CD4-positive, alpha-beta memory T cell (primary cell): ENCODE measurements at regions not wholly inside any gene's neighbourhood (a gene's known extent, or its start where the extent isn't known, plus 50 kb on each side); places are given as distances from the start of the nearest gene placed in this dataset.

Experiments used
- CTCF ChIA-PET: fragments of 350-600 bp; sonication (Branson Sonifier 250); formaldehyde crosslinking; loops from one replicate; lab custom pipeline; 2021; ENCODE audit warnings: inconsistent platforms; ENCODE audit not compliant: partially characterized antibody; lab: Charles Lee
- POLR2A ChIA-PET: fragments of 350-600 bp; sonication (Branson Sonifier 250); formaldehyde crosslinking; loops from one replicate; lab custom pipeline; 2021; ENCODE audit not compliant: partially characterized antibody; lab: Charles Lee
- DNase-seq, 5 donors: peaks; one replicate each; pipeline versions ENCODE4 v3.0.0 to v3.0.0-alpha.2; 2020 to 2022; ENCODE audit warnings: mixed read lengths in 1 of 5
- H3K27ac ChIP-seq: one replicate; pipeline ENCODE4 v1.7.0; 2013; ENCODE audit warnings: low read depth, low read length
- H3K27me3 ChIP-seq: 2 replicates; pipeline ENCODE4 v1.7.0; 2013; ENCODE audit warnings: mild to moderate bottlenecking, low read length, moderate library complexity; ENCODE audit not compliant: insufficient read depth
- H3K36me3 ChIP-seq: 2 replicates; pipeline ENCODE4 v1.7.0; 2013; ENCODE audit warnings: mild to moderate bottlenecking, low read length, moderate library complexity; ENCODE audit not compliant: insufficient read depth
- H3K4me1 ChIP-seq: 2 replicates; pipeline ENCODE4 v1.7.0; 2013; ENCODE audit warnings: mild to moderate bottlenecking, low read length, moderate library complexity; ENCODE audit not compliant: insufficient read depth
- H3K4me3 ChIP-seq, 2 donors: one replicate each; pipeline ENCODE4 v1.7.0; 2013; ENCODE audit warnings: low read length in 2 of 2, mild to moderate bottlenecking in 1 of 2
- H3K9me3 ChIP-seq, 2 donors: one replicate each; pipeline ENCODE4 v1.7.0; 2013; ENCODE audit warnings: low read length in 2 of 2, control low read depth in 1 of 2; ENCODE audit not compliant: control insufficient read depth in 1 of 2
- H3K27ac Mint-ChIP-seq, 7 donors: one replicate each; pipeline ENCODE4 v1.8.0; 2020 to 2021; ENCODE audit warnings: mixed read lengths in 7 of 7, mild to moderate bottlenecking in 6 of 7, inconsistent platforms in 3 of 7, moderate library complexity in 3 of 7
- H3K27me3 Mint-ChIP-seq, 2 donors: one replicate each; pipeline ENCODE4 v1.8.0; 2020 to 2021; ENCODE audit warnings: mixed read lengths in 2 of 2
- H3K36me3 Mint-ChIP-seq, 2 donors: one replicate each; pipeline ENCODE4 v1.8.0; 2020 to 2021; ENCODE audit warnings: mixed read lengths in 2 of 2, inconsistent platforms in 1 of 2, mild to moderate bottlenecking in 1 of 2
- H3K4me1 Mint-ChIP-seq, 4 donors: one replicate each; pipeline ENCODE4 v1.8.0; 2020 to 2021; ENCODE audit warnings: mixed read lengths in 4 of 4, mild to moderate bottlenecking in 1 of 4
- H3K4me3 Mint-ChIP-seq, 8 donors: one replicate each; pipeline ENCODE4 v1.8.0; 2020 to 2021; ENCODE audit warnings: mixed read lengths in 8 of 8, mild to moderate bottlenecking in 7 of 8, moderate library complexity in 6 of 8, inconsistent platforms in 3 of 8
- H3K9me3 Mint-ChIP-seq, 8 donors: one replicate each; pipeline ENCODE4 v1.8.0; 2020 to 2021; ENCODE audit warnings: mixed read lengths in 8 of 8, mild to moderate bottlenecking in 5 of 8, inconsistent platforms in 3 of 8, moderate library complexity in 1 of 8
- intact Hi-C: fragments of 100-400 bp; cut with micrococcal nuclease; formaldehyde crosslinking; loops from one replicate; pipeline ENCODE4 v1.15.1; 2023

DNA sequence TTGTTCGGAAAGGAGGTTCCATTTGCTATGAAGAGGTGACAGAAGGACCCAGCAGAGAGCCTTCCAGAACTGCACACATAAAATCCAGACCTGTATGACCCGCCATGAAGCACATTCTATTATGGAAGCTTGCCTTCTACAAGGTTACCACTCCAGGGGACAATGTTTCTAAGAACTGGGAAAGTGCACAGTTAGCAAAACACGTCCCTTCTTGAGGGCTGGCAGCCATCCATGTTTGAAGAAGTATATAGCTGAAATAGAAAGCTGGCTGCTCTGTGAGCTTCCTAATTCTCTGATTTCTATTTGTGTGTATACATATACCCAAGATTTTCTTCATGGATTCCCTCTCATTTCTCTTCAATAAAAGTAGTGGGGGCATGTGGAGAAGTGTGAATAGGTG lies 74.6 kb downstream of the CNTN3 start:
- no peaks in the 10 kb centered on the region for H3K36me3 ChIP-seq
- no peak overlapping the region for H3K27ac ChIP-seq
- H3K9me3 Mint-ChIP-seq, result peaks cover 0 to 20% (median 6%) of the 10 kb centered on the region in 8 donors
- H3K27ac Mint-ChIP-seq, result no peak overlapping the region
- no peak overlapping the region for H3K4me3 ChIP-seq
- H3K4me1 Mint-ChIP-seq, result no peaks in the 10 kb centered on the region
- ChIA-PET POLR2A (no interaction called here), CTCF (no interaction called here)
- H3K9me3 ChIP-seq, result no peaks in the 10 kb centered on the region
- no peak overlapping the region for H3K4me3 Mint-ChIP-seq
- DNase-seq, result no peak
- H3K4me1 ChIP-seq, result no peaks in the 10 kb centered on the region
- H3K27me3 Mint-ChIP-seq, result no peaks in the 10 kb centered on the region
- H3K36me3 Mint-ChIP-seq, result no peaks in the 10 kb centered on the region
- intact Hi-C loops, result no loop called here
- no peaks in the 10 kb centered on the region for H3K27me3 ChIP-seq

DNA sequence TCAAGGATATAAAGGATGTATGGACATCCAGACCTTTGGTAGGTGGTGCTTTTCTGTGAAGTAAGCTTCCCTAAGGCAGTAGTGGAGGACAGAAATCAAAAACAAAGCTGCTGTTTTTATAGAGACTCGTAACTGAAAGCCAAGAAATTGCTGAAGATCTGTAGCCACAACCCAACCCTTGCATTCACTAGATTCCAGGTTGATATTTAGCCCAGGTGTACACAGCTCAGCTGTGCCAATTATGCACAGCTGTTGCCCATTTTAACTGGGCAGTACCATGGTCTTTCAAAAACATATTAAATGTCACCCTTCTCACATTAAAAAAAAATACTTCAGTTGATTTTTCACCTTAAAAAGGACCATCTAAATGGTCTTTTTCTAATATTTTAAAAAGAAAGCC lies 75.8 kb downstream of the CNTN3 start:
- no peaks in the 10 kb centered on the region for H3K27me3 Mint-ChIP-seq
- Histone ChIP-seq H3K36me3 (no peaks in the 10 kb centered on the region), H3K9me3 (no peaks in the 10 kb centered on the region), H3K4me1 (no peaks in the 10 kb centered on the region), H3K27ac (no peak overlapping the region), H3K27me3 (no peaks in the 10 kb centered on the region), H3K4me3 (no peak overlapping the region)
- H3K4me1 Mint-ChIP-seq, result no peaks in the 10 kb centered on the region
- no peak overlapping the region for H3K27ac Mint-ChIP-seq
- intact Hi-C loops, result no loop called here
- H3K9me3 Mint-ChIP-seq, result peaks cover 0 to 20% (median 5%) of the 10 kb centered on the region in 8 donors
- H3K4me3 Mint-ChIP-seq, result no peak overlapping the region
- DNase-seq, result no peak
- CTCF ChIA-PET, result no interaction called here
- POLR2A ChIA-PET, result no interaction called here
- no peaks in the 10 kb centered on the region for H3K36me3 Mint-ChIP-seq

- no peaks in the 10 kb centered on the region for H3K27me3 Mint-ChIP-seq
- Histone ChIP-seq H3K4me1 (no peaks in the 10 kb centered on the region), H3K36me3 (no peaks in the 10 kb centered on the region), H3K9me3 (no peaks in the 10 kb centered on the region), H3K4me3 (no peak overlapping the region), H3K27ac (no peak overlapping the region), H3K27me3 (no peaks in the 10 kb centered on the region)
- H3K27ac Mint-ChIP-seq, result no peak overlapping the region
- no peaks in the 10 kb centered on the region for H3K4me1 Mint-ChIP-seq
- intact Hi-C loops, result no loop called here
- no peak for DNase-seq
- H3K9me3 Mint-ChIP-seq, result peaks cover 0 to 20% (median 5%) of the 10 kb centered on the region in 8 donors
- H3K4me3 Mint-ChIP-seq, result no peak overlapping the region
- no peaks in the 10 kb centered on the region for H3K36me3 Mint-ChIP-seq
- POLR2A ChIA-PET, result no interaction called here
- CTCF ChIA-PET, result no interaction called here
Measured at GRCh38 chr3:74537857-74538256, 76.6 kb downstream of the CNTN3 start.

- H3K9me3 Mint-ChIP-seq, result peaks cover 0 to 20% (median 5%) of the 10 kb centered on the region in 8 donors
- Histone ChIP-seq H3K27ac (no peak overlapping the region), H3K4me3 (no peak overlapping the region), H3K4me1 (no peaks in the 10 kb centered on the region), H3K36me3 (no peaks in the 10 kb centered on the region), H3K9me3 (no peaks in the 10 kb centered on the region), H3K27me3 (no peaks in the 10 kb centered on the region)
- H3K36me3 Mint-ChIP-seq, result no peaks in the 10 kb centered on the region
- CTCF ChIA-PET, result no interaction called here
- no peaks in the 10 kb centered on the region for H3K4me1 Mint-ChIP-seq
- no peak for DNase-seq
- intact Hi-C loops, result no loop called here
- H3K4me3 Mint-ChIP-seq, result no peak overlapping the region
- H3K27ac Mint-ChIP-seq, result no peak overlapping the region
- POLR2A ChIA-PET, result no interaction called here
- no peaks in the 10 kb centered on the region for H3K27me3 Mint-ChIP-seq
Measured at GRCh38 chr3:74537164-74537563, 77.3 kb downstream of the CNTN3 start.

GRCh38 chr3:74535281-74535680 lies 79.2 kb downstream of the CNTN3 start:
- Mint-ChIP-seq H3K36me3 (no peaks in the 10 kb centered on the region), H3K9me3 (peaks cover 0 to 22% (median 8%) of the 10 kb centered on the region in 8 donors), H3K27me3 (no peaks in the 10 kb centered on the region), H3K27ac (no peak overlapping the region), H3K4me3 (no peak overlapping the region), H3K4me1 (no peaks in the 10 kb centered on the region)
- Histone ChIP-seq H3K36me3 (no peaks in the 10 kb centered on the region), H3K27me3 (no peaks in the 10 kb centered on the region), H3K4me3 (no peak overlapping the region), H3K27ac (no peak overlapping the region), H3K9me3 (no peaks in the 10 kb centered on the region), H3K4me1 (no peaks in the 10 kb centered on the region)
- no peak for DNase-seq
- CTCF ChIA-PET, result no interaction called here
- intact Hi-C loops, result no loop called here
- POLR2A ChIA-PET, result no interaction called here

- no peak overlapping the region for H3K4me3 ChIP-seq
- CTCF ChIA-PET, result no interaction called here
- Mint-ChIP-seq H3K27ac (no peak overlapping the region), H3K9me3 (peaks cover 0 to 22% (median 9%) of the 10 kb centered on the region in 8 donors), H3K27me3 (no peaks in the 10 kb centered on the region), H3K4me3 (no peak overlapping the region), H3K4me1 (no peaks in the 10 kb centered on the region), H3K36me3 (no peaks in the 10 kb centered on the region)
- H3K36me3 ChIP-seq, result no peaks in the 10 kb centered on the region
- no peaks in the 10 kb centered on the region for H3K4me1 ChIP-seq
- DNase-seq, result no peak
- no peak overlapping the region for H3K27ac ChIP-seq
- no peaks in the 10 kb centered on the region for H3K9me3 ChIP-seq
- intact Hi-C loops, result no loop called here
- no peaks in the 10 kb centered on the region for H3K27me3 ChIP-seq
- POLR2A ChIA-PET, result no interaction called here
Measured at GRCh38 chr3:74534611-74535010, 79.8 kb downstream of the CNTN3 start.

GRCh38 chr3:74532446-74532845 lies 82.0 kb downstream of the CNTN3 start:
- H3K4me3 Mint-ChIP-seq, result no peak overlapping the region
- POLR2A ChIA-PET, result no interaction called here
- Histone ChIP-seq H3K4me3 (no peak overlapping the region), H3K9me3 (no peaks in the 10 kb centered on the region), H3K27me3 (no peaks in the 10 kb centered on the region), H3K36me3 (no peaks in the 10 kb centered on the region), H3K4me1 (no peaks in the 10 kb centered on the region), H3K27ac (no peak overlapping the region)
- peaks cover 0 to 19% (median 9%) of the 10 kb centered on the region in 8 donors for H3K9me3 Mint-ChIP-seq
- CTCF ChIA-PET, result no interaction called here
- H3K27ac Mint-ChIP-seq, result no peak overlapping the region
- intact Hi-C loops, result no loop called here
- H3K27me3 Mint-ChIP-seq, result no peaks in the 10 kb centered on the region
- H3K36me3 Mint-ChIP-seq, result no peaks in the 10 kb centered on the region
- no peaks in the 10 kb centered on the region for H3K4me1 Mint-ChIP-seq
- DNase-seq, result no peak

GRCh38 chr3:74531491-74531890 lies 83.0 kb downstream of the CNTN3 start:
- intact Hi-C loops, result no loop called here
- POLR2A ChIA-PET, result no interaction called here
- DNase-seq, result no peak
- H3K4me1 ChIP-seq, result no peaks in the 10 kb centered on the region
- H3K4me3 Mint-ChIP-seq, result no peak overlapping the region
- no peaks in the 10 kb centered on the region for H3K9me3 ChIP-seq
- CTCF ChIA-PET, result no interaction called here
- no peaks in the 10 kb centered on the region for H3K36me3 ChIP-seq
- H3K4me3 ChIP-seq, result no peak overlapping the region
- no peaks in the 10 kb centered on the region for H3K27me3 Mint-ChIP-seq
- H3K27me3 ChIP-seq, result no peaks in the 10 kb centered on the region
- peaks cover 0 to 16% (median 8%) of the 10 kb centered on the region in 8 donors for H3K9me3 Mint-ChIP-seq
- no peak overlapping the region for H3K27ac Mint-ChIP-seq
- no peaks in the 10 kb centered on the region for H3K36me3 Mint-ChIP-seq
- H3K4me1 Mint-ChIP-seq, result no peaks in the 10 kb centered on the region
- no peak overlapping the region for H3K27ac ChIP-seq
